Mucosa of gallbladder (tissue), 1 donor: ENCODE measurements at regions not wholly inside any gene's neighbourhood (a gene's known extent, or its start where the extent isn't known, plus 50 kb on each side); places are given as distances from the start of the nearest gene placed in this dataset.
"Not testable (repeated sequence)": the region's sequence is repeated elsewhere in the genome, so short reads cannot be mapped to it uniquely, and the experiment has no call there.

Experiments
- DNase-seq: peaks from one replicate; pipeline ENCODE4 v3.0.0-alpha.2; 2020; ENCODE audit warnings: low spot score
- donor health status: DM: no; HTN: no; CAD: no.

- no peak for DNase-seq
Measured at GRCh38 chr4:162943263-162943662, 223.4 kb downstream of the NAF1 start.

- no peak for DNase-seq
Measured at GRCh38 chr4:162938738-162939485, 227.8 kb downstream of the NAF1 start.

- DNase-seq, result no peak
Measured at GRCh38 chr4:162935214-162935613, 231.5 kb downstream of the NAF1 start.

DNA sequence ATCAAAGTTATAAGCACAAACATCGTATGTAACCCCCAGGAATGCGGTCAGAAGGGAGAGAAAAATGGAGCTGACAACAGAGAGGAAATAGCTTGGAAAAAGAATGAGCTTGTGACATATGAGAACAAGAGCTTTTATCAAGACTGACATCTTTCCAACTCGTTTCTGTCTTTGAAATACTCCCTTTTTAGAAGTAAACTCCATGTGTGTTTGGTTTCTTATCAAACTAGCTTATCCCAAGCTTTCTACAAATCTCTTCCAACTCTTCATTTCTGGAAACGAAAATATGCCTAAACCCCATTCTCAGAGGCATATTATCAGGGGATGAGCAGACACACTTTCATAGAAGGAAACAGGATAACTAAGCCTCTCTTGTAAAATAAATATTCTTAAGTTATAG is 235.4 kb downstream of the NAF1 start:
- DNase-seq, result no peak

DNA sequence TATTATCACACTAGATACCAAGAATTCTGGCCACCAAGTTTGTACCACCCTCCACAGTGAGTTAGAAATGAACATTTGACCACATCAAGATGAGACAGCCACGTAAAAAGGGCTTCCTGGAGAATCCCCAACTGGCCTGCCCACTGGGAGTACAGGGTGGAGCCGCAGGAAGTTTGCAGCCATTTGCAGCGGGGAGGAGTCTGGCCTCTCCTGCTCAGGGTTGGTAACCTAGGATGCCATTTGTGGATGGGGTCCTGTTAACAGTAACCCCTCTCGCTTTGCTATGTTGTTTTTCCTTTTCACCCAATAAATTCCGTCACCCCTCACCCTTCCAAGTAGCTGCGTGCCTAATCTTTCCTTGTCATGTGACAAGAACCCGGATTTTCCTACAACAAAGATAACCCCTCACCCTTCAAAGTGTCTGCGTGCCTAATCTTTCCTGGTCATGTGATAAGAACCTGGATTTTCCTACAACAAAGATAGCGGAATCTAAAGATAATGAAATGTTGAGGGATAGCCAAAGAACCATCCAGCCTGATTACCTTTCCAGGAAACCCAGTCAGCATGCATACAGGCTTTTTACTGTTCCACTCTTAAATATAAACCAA is 245.4 kb downstream of the NAF1 start:
- DNase-seq, result no peak

GRCh38 chr4:162920649-162921048 is 246.0 kb downstream of the NAF1 start:
- DNase-seq, result no peak

DNA sequence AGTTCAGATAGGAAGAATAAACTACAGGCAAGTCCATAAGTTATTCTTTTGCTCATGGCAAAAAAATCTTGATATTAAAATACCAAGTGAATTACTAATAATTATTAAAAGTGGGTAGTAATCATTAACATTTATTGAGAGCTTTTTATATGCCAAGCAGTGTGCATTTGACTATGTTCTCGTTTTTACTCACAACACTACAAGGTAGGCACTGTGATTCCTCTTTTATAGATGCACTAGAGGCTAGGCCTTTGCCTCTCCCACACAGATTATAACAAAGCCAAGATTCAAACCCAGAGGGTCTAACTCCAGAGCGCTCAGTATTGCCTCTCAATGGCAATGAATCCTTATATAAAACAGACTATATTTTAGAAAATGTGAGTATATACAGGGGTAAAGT is 254.2 kb downstream of the NAF1 start:
- DNase-seq, result no peak

DNA sequence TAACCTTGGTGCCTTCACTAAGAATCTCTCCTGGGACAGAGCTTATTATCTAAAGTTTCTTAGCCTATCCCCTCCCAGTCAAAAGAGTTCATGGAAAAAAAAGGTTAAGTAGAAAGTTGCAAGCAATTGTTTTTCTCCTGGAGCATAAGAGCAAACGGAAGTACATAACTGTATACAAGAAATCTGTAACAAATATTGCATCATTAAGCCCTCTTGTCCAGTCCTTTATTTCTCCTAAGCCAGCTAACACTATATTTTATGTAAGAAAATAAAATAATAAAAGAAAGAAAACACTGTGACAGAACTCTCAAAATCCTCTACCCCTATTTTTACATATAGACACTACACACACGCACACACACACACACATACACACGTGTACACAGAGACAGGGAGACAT is 255.3 kb downstream of the NAF1 start:
- DNase-seq, result no peak

- DNase-seq, result no peak
Measured at GRCh38 chr4:162909952-162910351, 256.7 kb downstream of the NAF1 start.

DNA sequence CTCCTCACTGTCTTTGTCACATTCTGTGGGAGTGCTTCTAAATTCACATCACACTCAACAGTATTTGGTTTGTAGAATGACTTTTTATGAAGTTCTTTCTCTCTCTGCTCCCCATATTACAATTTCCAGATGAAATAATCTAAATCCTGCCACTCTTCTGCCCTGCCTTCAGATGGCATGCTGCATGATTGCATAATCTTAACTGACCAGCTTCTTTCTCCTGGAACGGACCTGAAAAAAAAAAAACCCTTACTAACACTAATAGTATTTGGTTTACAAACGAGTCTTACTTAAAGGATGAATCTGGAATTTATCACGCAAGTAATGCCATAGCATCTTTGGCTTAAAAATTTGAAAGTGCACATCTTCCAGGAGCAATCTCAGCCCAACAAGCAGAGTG is 272.3 kb downstream of the NAF1 start:
- DNase-seq, result no peak

GRCh38 chr4:162891788-162892707 is 274.6 kb downstream of the NAF1 start:
- DNase-seq, result no peak

- DNase-seq, result no peak
Measured at GRCh38 chr4:162878096-162878495, 288.6 kb downstream of the NAF1 start.

- DNase-seq, result no peak
Measured at GRCh38 chr4:162874748-162875147, 291.9 kb downstream of the NAF1 start.

DNA sequence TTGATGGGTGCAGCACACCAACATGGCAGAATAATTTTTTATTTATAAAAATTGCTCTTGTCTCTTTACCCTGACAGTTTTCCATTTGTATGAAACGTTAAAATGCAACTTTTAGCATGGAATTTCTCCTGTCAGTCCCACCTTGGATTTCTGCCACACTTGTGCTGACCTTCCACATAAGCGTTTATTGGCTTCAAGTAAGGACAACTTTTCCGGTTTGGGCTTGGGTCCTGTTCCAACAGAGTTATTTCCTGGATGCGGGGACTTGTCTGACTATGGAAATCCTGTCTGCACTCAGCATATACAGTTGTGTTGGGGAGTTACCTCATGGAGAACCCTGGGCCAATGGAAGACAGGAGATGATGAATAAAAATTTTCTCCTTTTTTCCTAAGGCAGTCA is 294.7 kb downstream of the NAF1 start:
- DNase-seq, result no peak

DNA sequence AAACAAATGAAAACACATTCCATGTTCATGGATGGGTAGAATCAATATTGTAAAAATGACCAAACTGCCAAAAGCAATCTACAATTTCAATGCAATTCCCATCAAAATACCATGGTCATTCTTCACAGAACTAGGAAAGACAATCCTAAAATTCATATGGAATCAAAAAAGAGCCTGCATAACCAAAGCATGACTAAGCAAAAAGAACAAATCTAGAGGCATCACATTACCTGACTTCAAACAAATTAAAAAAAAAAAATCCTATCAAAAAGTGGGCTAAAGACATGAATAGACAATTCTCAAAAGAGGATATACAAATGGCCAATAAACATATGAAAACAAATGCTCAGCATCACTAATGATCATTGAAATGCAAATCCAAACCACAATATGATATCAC is 297.5 kb downstream of the NAF1 start:
- no peak for DNase-seq

DNA sequence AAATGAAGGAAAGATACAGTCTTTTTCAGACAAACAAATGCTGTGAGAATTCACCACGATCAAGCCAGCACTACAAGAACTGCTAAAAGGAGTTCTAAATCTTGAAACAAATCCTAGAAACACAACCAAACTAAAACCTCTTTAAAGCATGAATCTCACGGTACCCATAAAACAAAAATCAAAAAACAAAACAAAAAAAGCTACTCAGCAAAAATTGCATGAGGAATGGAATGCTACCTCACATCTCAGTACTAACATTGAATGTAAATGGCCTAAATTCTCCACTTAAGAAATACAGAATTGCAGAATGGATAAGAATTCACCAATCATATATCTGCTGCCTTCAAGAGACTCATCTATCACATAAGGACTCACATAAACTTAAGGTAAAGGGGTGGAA is 300.1 kb downstream of the NAF1 start:
- no peak for DNase-seq

GRCh38 chr4:162865102-162865501 is 301.6 kb downstream of the NAF1 start:
- no peak for DNase-seq

DNA sequence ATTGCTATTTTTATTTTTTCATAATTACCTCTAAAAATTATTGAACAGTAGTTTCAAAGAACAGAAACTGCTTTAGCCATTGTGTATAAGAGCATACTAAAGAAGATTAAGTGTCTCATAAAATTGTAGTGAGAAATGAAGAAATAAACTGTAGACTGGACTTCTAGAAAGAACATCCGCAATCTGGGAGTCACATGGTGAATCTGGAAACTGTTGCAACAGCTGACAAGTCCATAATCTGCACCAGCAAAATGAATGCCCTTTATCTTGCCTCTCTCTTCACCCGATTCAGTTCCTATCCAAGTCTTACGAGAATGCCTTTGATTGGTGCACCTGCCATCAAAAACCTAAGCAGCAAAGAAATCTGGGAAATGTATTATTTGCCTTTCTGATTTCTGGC is 312.9 kb downstream of the NAF1 start:
- DNase-seq, result no peak

DNA sequence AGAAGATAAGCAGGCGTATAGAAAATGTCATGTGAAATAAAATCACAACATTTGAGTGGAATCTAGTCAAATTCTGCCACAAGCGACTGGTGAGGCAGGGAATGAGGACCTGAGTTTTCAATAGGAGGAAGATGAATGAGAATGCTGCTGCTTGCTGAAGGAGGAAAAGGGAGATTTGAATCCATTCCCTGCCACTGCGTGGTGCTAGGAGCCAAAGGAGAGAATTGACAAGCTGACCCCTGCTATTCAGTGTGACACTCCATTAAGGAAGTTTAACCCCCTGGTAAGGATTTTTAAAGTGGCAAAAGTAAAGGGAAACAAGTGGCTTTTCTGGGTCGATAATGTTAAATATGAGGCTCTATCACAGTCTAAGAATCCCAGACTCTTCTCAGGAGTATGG is 314.0 kb downstream of the NAF1 start:
- no peak for DNase-seq

- DNase-seq, result not testable (repeated sequence)
Measured at GRCh38 chr4:162851241-162851758, 315.4 kb downstream of the NAF1 start.

DNA sequence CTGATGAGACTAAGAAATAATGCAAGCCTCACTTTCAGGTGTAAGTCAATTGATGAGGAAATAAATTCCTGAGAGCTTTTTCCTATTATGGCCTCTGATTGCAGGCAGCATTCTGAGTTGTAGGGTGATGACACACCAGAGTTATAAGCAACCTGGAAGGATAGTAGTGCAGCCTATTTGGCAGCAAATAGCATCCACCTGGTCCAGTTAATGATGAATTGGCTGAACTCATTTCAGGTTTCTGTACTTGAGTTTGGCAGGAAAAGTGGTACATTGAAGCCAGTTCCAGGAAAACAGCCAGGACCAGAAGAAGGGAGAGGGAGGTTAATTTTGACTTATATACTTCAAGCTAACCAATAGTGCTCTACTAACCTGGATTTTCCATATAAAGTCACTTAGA is 316.8 kb downstream of the NAF1 start:
- DNase-seq, result no peak

DNA sequence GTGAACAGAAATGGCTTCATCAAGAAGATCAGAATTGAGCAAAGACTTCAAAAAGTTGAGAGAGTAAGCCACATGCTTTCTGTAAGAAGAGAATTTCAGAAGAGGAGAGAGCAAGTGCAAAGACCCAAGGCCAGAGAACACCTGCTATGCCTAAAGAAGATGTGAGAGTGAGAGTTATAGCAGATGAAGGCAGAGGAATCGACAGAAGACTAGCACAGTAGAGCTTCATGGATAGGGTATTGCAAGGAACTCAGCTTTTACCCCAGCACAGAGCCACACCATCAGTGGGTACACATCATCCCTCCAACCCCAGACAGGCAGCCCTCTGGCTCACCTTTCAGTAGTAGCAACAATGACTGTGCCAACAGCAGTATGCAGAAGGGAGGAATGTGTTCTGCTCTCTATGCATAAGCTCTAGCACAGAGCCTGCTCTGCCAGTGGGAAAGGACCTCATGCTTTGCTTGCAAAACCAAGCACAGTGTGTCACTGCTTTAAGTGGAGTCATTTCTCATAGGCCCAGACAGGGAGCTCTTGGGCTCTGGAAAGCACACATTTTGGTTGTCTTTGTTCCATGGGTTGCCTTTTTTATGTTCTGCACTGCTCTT is 318.6 kb downstream of the NAF1 start:
- no peak for DNase-seq
